GM10266 (cell line): ENCODE measurements at regions not wholly inside any gene's neighbourhood (a gene's known extent, or its start where the extent isn't known, plus 50 kb on each side); places are given as distances from the start of the nearest gene placed in this dataset.

Experiments
- DNase-seq: peaks from one replicate; pipeline ENCODE4 v3.0.0; 2012; ENCODE audit errors: extremely low spot score
- CTCF ChIP-seq: IDR thresholded peaks from 2 replicates; pipeline ENCODE4 v1.5.1; 2012; ENCODE audit warnings: mild to moderate bottlenecking, low read depth; ENCODE audit not compliant: control insufficient read depth, insufficient read depth; ENCODE audit errors: missing control alignments

DNA sequence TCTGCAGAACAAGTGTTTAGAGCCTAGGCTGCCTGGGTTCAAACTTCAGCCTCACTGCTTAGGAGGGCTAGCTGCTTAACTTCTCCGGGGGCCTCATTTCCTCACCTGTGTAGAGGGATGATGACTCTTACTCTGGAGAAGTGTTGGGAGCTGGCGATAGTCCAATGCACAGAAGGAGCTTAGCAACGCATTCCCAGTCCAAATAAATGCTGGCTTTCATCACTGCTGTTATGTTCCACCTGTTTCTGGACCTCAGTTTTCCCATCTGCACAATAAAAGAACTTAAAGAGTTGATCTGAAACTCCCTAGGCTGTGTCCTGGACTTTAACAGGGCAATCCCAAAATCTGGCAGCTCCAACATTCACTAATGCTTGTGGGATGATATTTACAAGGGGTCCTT, 337.8 kb downstream of the MIAT start:
- no peak for TF ChIP-seq CTCF
- no peak for DNase-seq

GRCh38 chr22:26996154-26996553, 338.8 kb downstream of the MIAT start:
- no peak for DNase-seq
- no peak for TF ChIP-seq CTCF

- DNase-seq, result no peak
- TF ChIP-seq CTCF, result no peak
Measured at GRCh38 chr22:26998129-26998528, 340.7 kb downstream of the MIAT start.

- no peak for DNase-seq
- TF ChIP-seq CTCF, result no peak
Measured at GRCh38 chr22:26998716-26999115, 341.3 kb downstream of the MIAT start.

GRCh38 chr22:27003297-27003696, 345.9 kb downstream of the MIAT start:
- no peak for DNase-seq
- no peak for TF ChIP-seq CTCF

- no peak for TF ChIP-seq CTCF
- no peak for DNase-seq
Measured at GRCh38 chr22:27004434-27004833, 347.0 kb downstream of the MIAT start.

GRCh38 chr22:27008454-27008853, 351.1 kb downstream of the MIAT start:
- DNase-seq, result no peak
- TF ChIP-seq CTCF, result no peak

DNA sequence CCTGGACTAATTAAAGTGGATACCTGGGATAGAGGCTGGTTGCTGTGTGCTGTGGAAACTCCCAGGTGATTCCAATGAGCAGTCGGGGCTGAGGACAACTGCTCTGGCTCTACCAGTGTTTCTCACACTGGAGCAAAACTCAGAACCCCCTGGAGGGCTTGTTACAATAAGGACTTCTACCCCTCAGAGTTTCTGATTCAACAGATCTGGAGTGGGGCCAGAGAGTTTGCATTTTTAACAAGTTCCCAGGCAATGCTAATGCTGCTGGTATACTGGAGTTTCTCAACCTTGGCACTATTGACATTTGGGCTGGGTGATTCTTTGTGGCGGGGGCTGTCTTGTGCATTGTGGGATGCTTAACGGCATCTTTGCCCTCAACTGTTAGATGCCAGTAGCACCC, 353.7 kb downstream of the MIAT start:
- no peak for TF ChIP-seq CTCF
- DNase-seq, result no peak
